ENCODE measurements at regions not wholly inside any gene's neighbourhood (a gene's known extent, or its start where the extent isn't known, plus 50 kb on each side); places are given as distances from the start of the nearest gene placed in this dataset.

GRCh38 chr20:57896563-57896962 is 186.7 kb upstream of the PMEPA1 start:
- no peak for DNase-seq
- no peaks in the 10 kb centered on the region for H3K9me3 ChIP-seq

GRCh38 chr20:57896017-57896416 is 186.2 kb upstream of the PMEPA1 start:
- H3K4me3 ChIP-seq: no peak overlapping the region
- no peaks in the 10 kb centered on the region for H3K27me3 ChIP-seq
- H3K36me3 ChIP-seq: no peaks in the 10 kb centered on the region
- no peak for DNase-seq
- no peaks in the 10 kb centered on the region for H3K9me3 ChIP-seq

More at GRCh38 chr20:57896563-57896962, 186.7 kb upstream of the PMEPA1 start:
- H3K27me3 ChIP-seq: no peaks in the 10 kb centered on the region
- H3K4me3 ChIP-seq: no peak overlapping the region
- no peaks in the 10 kb centered on the region for H3K36me3 ChIP-seq

- Histone ChIP-seq H3K36me3 (no peaks in the 10 kb centered on the region), H3K9me3 (no peaks in the 10 kb centered on the region), H3K4me3 (no peak overlapping the region), H3K27me3 (no peaks in the 10 kb centered on the region)
- DNase-seq: no peak
Observed at GRCh38 chr20:57895161-57895855, 185.5 kb upstream of the PMEPA1 start.

- Histone ChIP-seq H3K36me3 (no peaks in the 10 kb centered on the region), H3K27me3 (no peaks in the 10 kb centered on the region), H3K9me3 (no peaks in the 10 kb centered on the region), H3K4me3 (no peak overlapping the region)
- DNase-seq: no peak
Observed at GRCh38 chr20:57894522-57894921, 184.7 kb upstream of the PMEPA1 start.

GRCh38 chr20:57894096-57894495 is 184.3 kb upstream of the PMEPA1 start:
- Histone ChIP-seq H3K36me3 (no peaks in the 10 kb centered on the region), H3K9me3 (no peaks in the 10 kb centered on the region), H3K4me3 (no peak overlapping the region), H3K27me3 (no peaks in the 10 kb centered on the region)
- DNase-seq: no peak

- Histone ChIP-seq H3K27me3 (no peaks in the 10 kb centered on the region), H3K4me3 (no peak overlapping the region), H3K36me3 (no peaks in the 10 kb centered on the region)
Observed at GRCh38 chr20:57893366-57893999, 183.7 kb upstream of the PMEPA1 start.

GRCh38 chr20:57892471-57892870 is 182.7 kb upstream of the PMEPA1 start:
- Histone ChIP-seq H3K27me3 (no peaks in the 10 kb centered on the region; the same call in 1 of the 2 replicates), H3K9me3 (no peaks in the 10 kb centered on the region), H3K4me3 (no peak overlapping the region), H3K36me3 (no peaks in the 10 kb centered on the region)
- DNase-seq: no peak

More at GRCh38 chr20:57893366-57893999, 183.7 kb upstream of the PMEPA1 start:
- H3K9me3 ChIP-seq: no peaks in the 10 kb centered on the region
- no peak for DNase-seq

GRCh38 chr20:57891014-57891413 is 181.2 kb upstream of the PMEPA1 start:
- no peaks in the 10 kb centered on the region for H3K36me3 ChIP-seq

GRCh38 chr20:57890202-57890800 is 180.5 kb upstream of the PMEPA1 start:
- Histone ChIP-seq H3K9me3 (peaks cover 8% of the 10 kb centered on the region), H3K27me3 (peaks cover 10% of the 10 kb centered on the region), H3K4me3 (no peak overlapping the region), H3K36me3 (no peaks in the 10 kb centered on the region)
- DNase-seq: no peak

More at GRCh38 chr20:57891014-57891413, 181.2 kb upstream of the PMEPA1 start:
- DNase-seq: no peak
- Histone ChIP-seq H3K27me3 (peaks cover 10% of the 10 kb centered on the region), H3K9me3 (peaks cover 8% of the 10 kb centered on the region), H3K4me3 (no peak overlapping the region)

- peaks cover 10% of the 10 kb centered on the region for H3K27me3 ChIP-seq
Observed at GRCh38 chr20:57888591-57888990, 178.8 kb upstream of the PMEPA1 start.

GRCh38 chr20:57884956-57885355 is 175.1 kb upstream of the PMEPA1 start:
- no peaks in the 10 kb centered on the region for H3K36me3 ChIP-seq
- peaks cover 8% of the 10 kb centered on the region for H3K9me3 ChIP-seq
- H3K4me3 ChIP-seq: no peak overlapping the region
- DNase-seq: no peak
- peaks cover 10% of the 10 kb centered on the region for H3K27me3 ChIP-seq

More at GRCh38 chr20:57888591-57888990, 178.8 kb upstream of the PMEPA1 start:
- H3K4me3 ChIP-seq: no peak overlapping the region
- DNase-seq: no peak
- no peaks in the 10 kb centered on the region for H3K36me3 ChIP-seq
- peaks cover 8% of the 10 kb centered on the region for H3K9me3 ChIP-seq

- Histone ChIP-seq H3K27me3 (peaks cover 10% of the 10 kb centered on the region), H3K9me3 (peaks cover 8% of the 10 kb centered on the region), H3K4me3 (no peak overlapping the region), H3K36me3 (no peaks in the 10 kb centered on the region)
- DNase-seq: no peak
Observed at GRCh38 chr20:57883761-57884160, 173.9 kb upstream of the PMEPA1 start.

- no peaks in the 10 kb centered on the region for H3K36me3 ChIP-seq
- H3K9me3 ChIP-seq: peaks cover 8% of the 10 kb centered on the region
- peaks cover 10% of the 10 kb centered on the region for H3K27me3 ChIP-seq
- no peak overlapping the region for H3K4me3 ChIP-seq
- DNase-seq: no peak
Observed at GRCh38 chr20:57883224-57883623, 173.4 kb upstream of the PMEPA1 start.

GRCh38 chr20:57882451-57883161 is 172.8 kb upstream of the PMEPA1 start:
- DNase-seq: peak; percentile 64
- peaks cover 10% of the 10 kb centered on the region for H3K27me3 ChIP-seq
- no peaks in the 10 kb centered on the region for H3K36me3 ChIP-seq
- no peak overlapping the region for H3K4me3 ChIP-seq
- H3K9me3 ChIP-seq: peaks cover 8% of the 10 kb centered on the region

GRCh38 chr20:57881466-57882385 is 171.9 kb upstream of the PMEPA1 start:
- Histone ChIP-seq H3K27me3 (peaks cover 4% of the 10 kb centered on the region; the same call in 1 of the 2 replicates), H3K36me3 (no peaks in the 10 kb centered on the region), H3K9me3 (0 out of 2 replicates have a peak, but pooled peaks cover 1% of the 10 kb centered on the region), H3K4me3 (no peak overlapping the region)
- DNase-seq: no peak

GRCh38 chr20:57880571-57880892 is 170.7 kb upstream of the PMEPA1 start:
- DNase-seq: no peak

More at GRCh38 chr20:57880571-57880892, 170.7 kb upstream of the PMEPA1 start:
- Histone ChIP-seq H3K27me3 (peaks cover 1% of the 10 kb centered on the region; the same call in 1 of the 2 replicates), H3K36me3 (no peaks in the 10 kb centered on the region), H3K9me3 (no peaks in the 10 kb centered on the region), H3K4me3 (no peak overlapping the region)
